ENCODE measurements at regions not wholly inside any gene's neighbourhood (a gene's known extent, or its start where the extent isn't known, plus 50 kb on each side); places are given as distances from the start of the nearest gene placed in this dataset.

DNA sequence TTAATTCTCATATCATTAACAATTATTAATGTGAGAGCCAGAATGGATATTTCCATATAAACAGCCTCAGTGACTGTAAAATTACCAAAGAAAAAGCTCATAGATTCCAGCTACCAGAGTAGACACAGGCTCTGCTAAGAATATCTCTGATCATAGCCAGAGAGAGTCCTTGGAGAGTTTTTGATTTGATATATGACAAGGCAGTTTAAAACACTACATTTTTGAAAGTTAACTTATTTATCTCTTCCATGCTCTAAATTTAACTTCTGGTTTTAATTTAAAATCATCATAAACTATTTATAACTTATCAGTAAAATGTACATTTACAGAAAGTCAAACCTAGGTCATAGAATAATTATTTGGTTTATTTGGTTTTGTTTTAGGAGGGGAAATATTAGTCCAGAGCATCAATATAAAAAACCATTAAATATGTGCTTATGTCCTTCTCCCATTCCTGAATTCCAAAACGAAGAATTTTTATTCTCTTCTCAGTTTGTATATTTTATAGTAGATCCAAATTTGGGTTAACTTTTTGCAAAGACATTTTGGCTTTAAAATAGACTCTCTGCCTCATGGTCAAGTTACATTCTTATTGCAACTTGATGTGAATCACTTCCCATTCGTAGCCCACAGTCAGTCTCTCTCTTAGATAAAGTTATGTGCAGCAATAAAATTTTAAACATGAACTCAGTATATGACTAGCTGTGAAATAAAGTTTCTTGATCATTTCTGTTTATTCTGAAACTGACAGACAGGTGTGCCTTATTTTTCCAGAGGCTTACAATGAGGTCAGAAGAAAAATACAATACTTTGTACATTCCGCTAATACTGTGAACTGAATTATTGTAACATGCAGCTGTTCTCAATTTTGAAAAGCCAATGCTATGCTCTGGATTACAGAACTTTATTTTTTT lies 267.1 kb downstream of the PAPSS1 start:
- TF ChIP-seq CTCF (conservative IDR thresholded peaks at IDR 0.05; ENCODE audit: low read length) (no peak), EZH2phosphoT487 (IDR thresholded peaks at IDR 0.05; ENCODE audit: borderline replicate concordance) (no peak)

Measured in Loucy (cell line).